Activated effector memory CD4-positive, alpha-beta T cell treated with anti-CD3 and anti-CD28 coated beads, Interleukin-2, amount 50 U/mL, for 16 hours (primary cell): ENCODE measurements at regions not wholly inside any gene's neighbourhood (a gene's known extent, or its start where the extent isn't known, plus 50 kb on each side); places are given as distances from the start of the nearest gene placed in this dataset.
"Not testable (repeated sequence)": the region's sequence is repeated elsewhere in the genome, so short reads cannot be mapped to it uniquely, and the experiment has no call there.

ENCODE experiments used
- DNase-seq: peaks from one replicate; pipeline ENCODE4 v3.0.0-alpha.2; 2020

GRCh38 chr12:87039536-87039935, 783.3 kb upstream of the MGAT4C start:
- no peak for DNase-seq

GRCh38 chr12:87038098-87038497, 781.9 kb upstream of the MGAT4C start:
- DNase-seq: no peak

GRCh38 chr12:87025976-87026375, 769.8 kb upstream of the MGAT4C start:
- no peak for DNase-seq

GRCh38 chr12:87021400-87021799, 765.2 kb upstream of the MGAT4C start:
- DNase-seq: no peak

- no peak for DNase-seq
These were observed 763.9 kb upstream of the MGAT4C start for GRCh38 chr12:87020071-87020470.

GRCh38 chr12:87015352-87015751, 759.2 kb upstream of the MGAT4C start:
- no peak for DNase-seq

GRCh38 chr12:87008785-87009384, 752.7 kb upstream of the MGAT4C start:
- DNase-seq: no peak

- DNase-seq: no peak
These were observed 744.9 kb upstream of the MGAT4C start for GRCh38 chr12:87001102-87001501.

GRCh38 chr12:86985298-86985697, 729.1 kb upstream of the MGAT4C start:
- DNase-seq: no peak

GRCh38 chr12:86970595-86970994, 714.4 kb upstream of the MGAT4C start:
- not testable (repeated sequence) for DNase-seq

GRCh38 chr12:86959766-86960458, 703.7 kb upstream of the MGAT4C start:
- no peak for DNase-seq

- no peak for DNase-seq
These were observed 694.3 kb upstream of the MGAT4C start for GRCh38 chr12:86950444-86950843.

GRCh38 chr12:86950043-86950442, 693.9 kb upstream of the MGAT4C start:
- DNase-seq: no peak

- no peak for DNase-seq
These were observed 692.7 kb upstream of the MGAT4C start for GRCh38 chr12:86948851-86949250.

- no peak for DNase-seq
These were observed 689.5 kb upstream of the MGAT4C start for GRCh38 chr12:86945685-86946196.

GRCh38 chr12:86944197-86944819, 688.1 kb upstream of the MGAT4C start:
- DNase-seq: not testable (repeated sequence)

- no peak for DNase-seq
These were observed 675.5 kb upstream of the MGAT4C start for GRCh38 chr12:86931714-86932113.

GRCh38 chr12:86929962-86930361, 673.8 kb upstream of the MGAT4C start:
- no peak for DNase-seq

- DNase-seq: no peak
These were observed 660.9 kb upstream of the MGAT4C start for GRCh38 chr12:86917121-86917520.

GRCh38 chr12:86914721-86915120, 658.5 kb upstream of the MGAT4C start:
- no peak for DNase-seq

GRCh38 chr12:86911973-86912372, 655.8 kb upstream of the MGAT4C start:
- no peak for DNase-seq

GRCh38 chr12:86903159-86903558, 647.0 kb upstream of the MGAT4C start:
- no peak for DNase-seq

GRCh38 chr12:86860776-86861175, 604.6 kb upstream of the MGAT4C start:
- no peak for DNase-seq

- no peak for DNase-seq
These were observed 596.3 kb upstream of the MGAT4C start for GRCh38 chr12:86852451-86852850.
